HG02759 (cell line): ENCODE measurements at regions not wholly inside any gene's neighbourhood (a gene's known extent, or its start where the extent isn't known, plus 50 kb on each side); places are given as distances from the start of the nearest gene placed in this dataset.

ENCODE experiments used
- ATAC-seq: cut with Tn5 transposase; IDR thresholded peaks from one replicate; pipeline ENCODE4 v1.9.1; 2021; ENCODE audit warnings: mild to moderate bottlenecking, moderate library complexity; ENCODE audit not compliant: unreplicated experiment

GRCh38 chr1:60160141-60160540 is 86.6 kb upstream of the C1orf87 start:
- no peak for ATAC-seq

DNA sequence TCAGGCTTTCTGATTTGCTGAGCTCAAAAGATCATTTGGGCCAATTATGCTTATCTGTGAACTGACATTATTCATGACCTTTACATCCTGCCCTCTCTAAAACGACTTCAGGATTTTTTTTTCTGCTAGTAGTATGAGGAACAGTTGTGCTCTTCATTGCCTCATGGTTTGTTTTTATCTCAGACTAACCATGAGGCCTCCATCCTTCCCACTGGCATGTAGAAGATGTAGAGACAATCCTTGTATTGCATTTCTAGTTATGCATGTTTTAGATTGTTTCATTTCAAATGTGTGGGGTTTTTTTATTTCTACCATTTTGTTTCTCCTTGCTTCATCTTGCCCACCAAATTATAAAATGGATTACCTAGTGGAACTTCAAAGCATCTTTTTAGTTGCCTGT is 82.8 kb upstream of the C1orf87 start:
- ATAC-seq: no peak

GRCh38 chr1:60153961-60154360 is 80.4 kb upstream of the C1orf87 start:
- ATAC-seq: no peak

- no peak for ATAC-seq
Measured at GRCh38 chr1:60152891-60153290, 79.3 kb upstream of the C1orf87 start.

DNA sequence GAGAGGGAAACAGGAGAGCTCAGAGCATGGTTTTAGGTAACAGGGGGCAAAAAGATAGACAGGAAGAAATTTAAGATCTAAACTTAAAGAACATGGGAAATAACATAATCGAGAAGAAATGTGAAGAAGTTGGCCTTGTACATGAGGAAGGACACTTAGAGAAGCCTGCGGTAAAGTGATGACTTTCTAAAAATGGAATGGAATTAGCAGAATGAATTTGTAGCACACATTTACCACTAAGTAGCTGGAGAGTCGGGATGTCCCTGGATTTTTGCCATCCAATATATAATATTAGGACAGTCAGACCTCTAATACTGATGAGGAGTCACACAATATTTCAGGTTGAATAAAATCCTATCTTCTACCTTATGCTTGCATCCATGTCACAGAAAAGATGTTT is 77.7 kb upstream of the C1orf87 start:
- no peak for ATAC-seq

GRCh38 chr1:60149251-60149650 is 75.7 kb upstream of the C1orf87 start:
- no peak for ATAC-seq

GRCh38 chr1:60146884-60147283 is 73.3 kb upstream of the C1orf87 start:
- no peak for ATAC-seq

DNA sequence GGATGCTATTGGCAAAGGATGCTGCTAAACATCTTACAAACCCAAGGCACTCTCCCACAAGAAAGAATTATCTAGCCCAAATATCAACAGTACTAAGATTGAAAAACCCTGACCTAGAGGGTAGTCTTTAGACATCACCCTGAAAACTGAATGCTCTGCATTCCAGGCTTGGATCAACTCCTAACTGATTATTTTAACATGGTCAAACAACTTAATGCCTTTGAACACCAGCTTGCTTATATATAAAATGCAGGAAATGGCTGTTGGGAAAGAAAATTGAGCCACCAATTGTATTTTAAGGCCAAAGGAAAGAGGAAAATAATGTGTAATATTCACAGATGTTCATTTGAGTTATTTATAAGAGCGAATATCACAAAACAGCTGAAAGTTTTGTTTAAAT is 72.2 kb upstream of the C1orf87 start:
- ATAC-seq: no peak

DNA sequence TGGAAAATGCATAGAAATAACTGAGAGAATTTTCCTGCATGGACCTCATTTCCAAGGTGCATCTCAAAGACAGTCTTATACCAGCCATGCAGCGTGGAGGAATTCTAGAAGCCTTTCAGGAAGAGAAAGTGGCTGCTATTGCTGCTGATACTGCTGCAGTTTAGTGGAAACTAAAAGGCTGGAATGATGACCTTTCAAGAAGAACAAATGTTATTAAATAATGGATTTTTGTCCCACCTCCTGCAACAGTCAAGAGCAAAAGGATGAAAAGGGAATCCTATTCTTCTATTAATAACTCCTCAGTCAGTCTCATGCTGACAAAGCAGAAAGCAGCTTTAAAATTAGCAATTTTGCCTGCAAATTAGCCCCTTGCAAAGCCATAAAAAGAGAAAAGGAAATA is 68.2 kb upstream of the C1orf87 start:
- no peak for ATAC-seq

- no peak for ATAC-seq
Measured at GRCh38 chr1:60141276-60141675, 67.7 kb upstream of the C1orf87 start.

DNA sequence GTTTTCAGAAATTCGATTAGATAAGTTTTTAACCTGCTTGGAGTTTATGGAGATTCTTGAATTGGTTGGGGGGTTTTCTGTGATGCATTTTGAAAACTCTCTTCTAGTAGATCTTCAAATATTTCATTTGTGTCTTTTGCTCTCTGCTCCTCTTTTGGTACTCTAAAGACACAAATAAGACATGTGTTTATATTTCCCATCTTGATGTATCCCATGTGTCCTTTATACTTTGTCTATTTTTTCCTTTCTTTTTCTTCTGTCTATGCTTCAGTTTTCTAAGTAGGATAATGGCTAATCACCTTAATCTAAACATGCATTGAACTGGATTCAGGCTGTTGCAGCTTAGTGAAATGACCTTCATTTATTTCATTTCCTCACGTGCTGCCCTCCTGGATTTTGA is 63.8 kb upstream of the C1orf87 start:
- no peak for ATAC-seq

GRCh38 chr1:60136395-60136794 is 62.8 kb upstream of the C1orf87 start:
- no peak for ATAC-seq

DNA sequence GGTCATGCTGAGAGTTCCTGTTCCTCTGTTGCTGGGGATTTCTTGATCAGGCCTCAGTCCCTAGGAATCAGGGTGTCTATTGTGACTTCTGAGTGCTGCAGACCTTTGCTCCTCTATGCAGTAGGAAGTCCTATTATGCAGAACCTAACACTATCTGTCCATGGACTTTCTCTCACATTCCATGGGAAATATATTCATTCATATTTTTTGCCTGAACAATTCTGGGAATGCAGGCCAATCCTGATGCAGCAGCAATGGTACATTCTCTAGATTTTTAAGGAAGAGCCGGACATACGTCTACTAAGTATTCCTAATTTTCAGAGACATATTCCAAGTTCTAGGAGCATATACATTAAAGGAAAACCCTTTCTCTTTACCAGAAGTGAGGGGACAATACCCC is 61.1 kb upstream of the C1orf87 start:
- no peak for ATAC-seq

GRCh38 chr1:60133848-60134247 is 60.3 kb upstream of the C1orf87 start:
- ATAC-seq: no peak

DNA sequence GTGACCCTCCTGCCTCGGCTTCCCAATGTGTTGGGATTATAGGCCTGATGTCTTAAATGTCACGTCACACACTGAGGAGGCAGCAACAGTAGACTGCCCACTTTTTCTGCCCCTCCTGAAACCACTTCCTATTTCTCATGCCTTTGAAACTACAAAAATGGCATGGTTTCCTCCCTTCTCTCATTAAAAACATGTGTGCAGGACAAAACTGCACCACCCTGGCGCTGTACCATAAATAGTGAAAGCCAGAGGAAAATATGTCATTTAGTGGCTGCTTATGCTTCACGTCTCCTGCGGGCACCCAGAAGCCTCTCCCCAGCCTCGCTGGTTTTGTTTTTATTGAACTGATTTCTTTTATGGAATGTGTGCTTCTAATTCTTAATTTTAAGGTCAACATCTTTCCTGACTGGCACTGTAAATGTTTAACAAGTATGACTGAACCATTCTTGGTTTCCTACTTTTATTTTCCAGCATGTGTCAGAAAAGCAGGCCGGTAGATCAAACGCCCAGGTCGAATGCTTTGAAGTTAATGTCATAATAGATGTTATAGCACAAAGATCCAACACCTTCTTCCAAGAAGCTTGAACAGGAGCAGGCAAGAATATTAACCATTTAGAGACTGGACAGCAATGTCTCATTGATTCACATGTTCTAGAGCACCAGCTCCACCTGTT is 59.6 kb upstream of the C1orf87 start:
- no peak for ATAC-seq

GRCh38 chr1:60132108-60132507 is 58.5 kb upstream of the C1orf87 start:
- no peak for ATAC-seq

- ATAC-seq: no peak
Measured at GRCh38 chr1:60130703-60131102, 57.1 kb upstream of the C1orf87 start.

DNA sequence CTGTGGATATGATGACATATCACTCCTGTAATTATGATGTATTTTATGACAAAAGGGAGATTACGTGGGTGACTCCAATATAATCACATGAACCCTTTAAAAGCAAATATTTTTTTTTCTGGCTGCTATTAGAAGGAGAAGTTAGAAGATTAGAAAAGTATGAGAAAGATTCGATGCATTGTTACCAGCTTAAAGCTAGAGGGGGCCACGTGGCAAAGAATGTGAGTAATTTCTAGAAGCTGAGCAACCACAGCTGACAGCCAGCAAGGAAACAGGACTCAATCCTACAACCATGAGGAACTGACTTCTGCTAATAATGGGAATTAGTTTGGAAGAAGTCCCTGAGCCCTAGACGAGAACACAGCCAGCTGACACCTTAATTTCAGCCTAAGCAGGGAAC is 56.3 kb upstream of the C1orf87 start:
- no peak for ATAC-seq

- ATAC-seq: no peak
Measured at GRCh38 chr1:60126723-60127122, 53.2 kb upstream of the C1orf87 start.
